NCI-H2227 treated with DMSO at 0.1 percent for 48 hours (cell line): ENCODE measurements at regions not wholly inside any gene's neighbourhood (a gene's known extent, or its start where the extent isn't known, plus 50 kb on each side); places are given as distances from the start of the nearest gene placed in this dataset.
"Not testable (repeated sequence)": the region's sequence is repeated elsewhere in the genome, so short reads cannot be mapped to it uniquely, and the experiment has no call there.

ENCODE experiments used
- DNase-seq: peaks from one replicate; lab custom pipeline; 2025; lab: John Stamatoyannopoulos, UW

DNA sequence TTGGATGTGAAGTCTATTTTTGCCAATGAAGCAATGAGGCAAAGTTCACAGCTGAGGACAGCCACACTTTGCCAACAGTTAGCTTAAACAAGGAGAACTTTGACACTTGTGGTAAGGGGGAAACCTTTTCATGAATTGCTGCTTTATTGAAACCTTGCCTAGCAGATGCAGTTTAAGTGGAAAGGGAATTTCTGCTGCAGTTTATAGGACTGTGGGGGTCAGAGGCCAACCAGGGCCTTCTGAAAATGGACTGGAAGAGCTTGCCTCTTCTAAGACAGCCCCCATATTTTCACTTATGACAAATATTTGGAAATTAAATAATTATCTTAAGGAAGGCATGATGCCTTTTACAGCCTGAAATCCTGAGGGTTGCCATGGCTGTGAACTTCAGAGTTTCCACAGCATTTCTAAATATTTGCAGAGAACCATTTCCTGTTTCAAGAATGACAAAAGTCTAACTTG lies 550.3 kb downstream of the RAB28 start:
- no peak for DNase-seq

DNA sequence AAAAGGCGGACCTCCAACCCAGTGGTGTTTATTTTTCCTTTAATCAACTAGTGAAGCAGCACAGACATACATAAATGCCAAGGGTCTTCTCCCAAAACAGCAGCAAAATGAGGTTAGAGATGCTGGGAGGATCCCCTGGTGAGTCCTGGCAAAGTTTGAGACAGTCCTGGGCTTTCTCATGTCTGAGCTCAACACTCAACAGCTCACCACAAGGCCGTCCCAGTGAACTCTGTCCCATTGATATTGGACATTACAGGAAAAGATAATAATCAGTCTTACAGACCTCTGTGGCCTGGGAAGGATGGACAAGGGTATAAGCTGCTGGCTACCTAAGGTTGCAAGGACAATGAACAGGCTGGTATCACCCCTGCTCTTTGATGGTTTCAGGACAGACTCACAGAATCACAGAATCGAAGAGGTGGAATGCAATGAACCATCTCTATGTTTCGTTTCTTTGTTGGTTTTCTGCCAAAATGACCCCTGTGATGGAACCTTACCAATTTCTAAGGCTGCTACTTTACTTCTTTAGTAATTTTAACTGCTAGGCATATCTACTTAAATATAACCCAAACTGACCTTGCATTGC lies 551.8 kb downstream of the RAB28 start:
- DNase-seq, result no peak

DNA sequence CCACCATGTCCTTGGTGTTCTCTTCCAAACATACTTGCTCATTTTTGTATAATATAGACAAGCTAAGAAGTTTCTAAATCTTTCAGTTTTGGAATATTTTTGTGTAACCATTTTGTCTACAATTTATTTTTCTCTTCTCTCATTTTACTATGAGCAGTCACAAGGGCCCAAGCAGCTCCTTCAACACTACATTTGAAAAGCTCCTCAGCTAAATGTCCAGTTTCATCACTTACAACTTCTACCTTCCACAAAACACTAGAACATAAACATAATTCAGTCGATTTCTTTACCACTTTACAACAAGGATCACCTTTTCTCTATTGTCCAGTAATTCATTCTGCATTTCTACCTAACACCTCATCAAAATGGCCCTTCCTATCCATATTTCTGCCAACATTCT lies 554.4 kb downstream of the RAB28 start:
- no peak for DNase-seq

DNA sequence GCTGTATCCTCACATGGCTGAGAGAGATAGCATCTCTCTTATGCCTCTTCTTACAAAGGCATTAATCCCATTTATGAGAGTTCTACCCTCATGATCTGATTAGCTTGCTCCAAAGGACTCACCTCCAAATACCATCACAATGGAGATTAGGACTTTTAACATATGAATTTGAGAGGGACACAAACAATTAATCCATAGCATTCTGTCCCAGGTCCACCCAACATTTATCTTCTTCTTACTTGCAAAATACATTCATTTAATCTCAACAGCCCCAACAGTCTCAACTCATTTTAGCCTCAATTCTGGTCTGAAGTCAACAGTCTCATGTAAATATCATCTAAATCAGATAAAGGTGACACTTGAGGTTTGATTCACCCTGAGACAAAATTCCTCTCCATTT lies 555.4 kb downstream of the RAB28 start:
- no peak for DNase-seq

DNA sequence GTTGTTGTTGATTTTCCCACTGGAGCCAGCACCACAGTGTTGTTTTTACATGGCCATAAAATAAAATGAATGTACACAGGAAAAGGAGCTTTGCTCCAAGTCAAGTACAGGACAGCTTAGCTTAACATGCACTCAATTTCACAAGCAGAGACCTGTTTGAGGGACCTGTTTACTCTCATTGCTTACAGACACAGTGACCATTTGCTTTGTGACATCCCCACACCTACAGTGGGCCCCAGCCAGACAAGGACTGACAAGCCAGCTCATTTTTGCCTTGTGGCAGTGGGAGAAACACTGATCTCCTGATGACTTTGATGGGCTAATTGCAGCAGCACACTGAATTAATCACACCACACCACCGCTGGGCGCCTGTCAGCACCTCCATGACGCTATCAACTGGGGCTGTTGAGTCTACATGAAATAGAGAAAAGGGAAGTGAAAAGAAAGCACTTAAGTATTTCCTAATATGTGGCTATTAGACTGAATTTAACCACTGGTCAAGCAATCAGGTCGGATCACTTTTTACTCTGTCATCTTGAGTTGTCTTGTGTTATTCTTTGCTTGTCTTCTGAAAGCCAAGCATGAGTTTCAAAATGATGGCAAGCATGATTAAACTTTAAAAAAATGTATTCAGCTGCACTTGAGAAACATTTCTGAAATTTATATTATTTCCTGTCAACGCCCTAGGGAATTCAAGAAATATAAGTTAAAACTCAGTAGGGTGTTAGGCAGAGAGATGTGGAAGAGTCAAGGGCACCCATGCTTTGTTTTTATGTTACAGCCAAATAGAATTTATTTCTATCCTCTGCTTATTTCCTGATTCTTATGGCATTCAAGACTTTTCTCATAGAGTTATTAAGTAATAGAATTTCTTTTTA lies 557.7 kb downstream of the RAB28 start:
- no peak for DNase-seq

DNA sequence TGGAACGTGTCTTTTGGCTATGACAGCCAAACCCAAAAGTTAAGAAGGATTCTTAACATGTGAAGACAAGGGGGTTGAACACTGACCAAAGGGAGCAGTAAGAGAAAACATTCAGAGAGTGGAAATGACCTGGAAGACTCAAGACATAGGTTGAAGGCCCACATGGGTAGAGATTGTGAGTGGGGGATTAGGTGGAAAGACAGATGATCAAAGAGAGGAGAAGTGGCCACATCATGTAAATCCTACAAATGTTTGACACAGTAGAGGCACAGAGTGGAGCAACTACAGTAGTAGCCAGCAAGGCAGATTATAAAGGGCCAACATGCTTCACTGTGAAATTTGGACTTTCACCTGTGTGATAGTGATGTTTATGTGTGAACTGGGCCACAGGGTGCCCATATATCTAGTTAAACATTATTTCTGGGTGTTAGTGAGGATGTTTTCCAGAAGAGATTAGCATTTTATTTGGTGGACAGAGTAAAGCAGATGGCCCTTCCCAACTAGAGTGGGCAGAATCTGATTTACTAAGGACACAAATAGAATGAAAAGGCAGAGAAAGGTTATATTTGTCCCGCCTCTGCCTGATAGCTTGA lies 559.3 kb downstream of the RAB28 start:
- no peak for DNase-seq

DNA sequence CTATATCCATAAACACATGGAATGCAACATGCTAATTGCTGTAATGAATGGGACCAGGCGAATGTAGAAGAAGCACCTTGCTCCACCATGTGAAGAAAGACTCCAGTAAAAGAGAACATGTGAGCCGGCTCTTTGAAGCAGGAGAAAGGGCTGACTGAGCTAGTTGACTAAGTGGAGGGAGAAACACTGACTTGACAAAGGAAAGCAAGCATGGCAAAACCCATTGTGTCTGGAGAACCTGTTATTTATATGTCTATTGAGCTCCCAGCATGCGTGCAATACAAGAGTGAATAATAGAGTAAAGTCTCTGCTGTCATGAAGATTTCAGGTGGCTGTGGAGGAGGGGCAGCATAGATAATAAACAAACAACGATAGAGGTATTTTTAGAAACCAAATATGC lies 559.9 kb downstream of the RAB28 start:
- no peak for DNase-seq

DNA sequence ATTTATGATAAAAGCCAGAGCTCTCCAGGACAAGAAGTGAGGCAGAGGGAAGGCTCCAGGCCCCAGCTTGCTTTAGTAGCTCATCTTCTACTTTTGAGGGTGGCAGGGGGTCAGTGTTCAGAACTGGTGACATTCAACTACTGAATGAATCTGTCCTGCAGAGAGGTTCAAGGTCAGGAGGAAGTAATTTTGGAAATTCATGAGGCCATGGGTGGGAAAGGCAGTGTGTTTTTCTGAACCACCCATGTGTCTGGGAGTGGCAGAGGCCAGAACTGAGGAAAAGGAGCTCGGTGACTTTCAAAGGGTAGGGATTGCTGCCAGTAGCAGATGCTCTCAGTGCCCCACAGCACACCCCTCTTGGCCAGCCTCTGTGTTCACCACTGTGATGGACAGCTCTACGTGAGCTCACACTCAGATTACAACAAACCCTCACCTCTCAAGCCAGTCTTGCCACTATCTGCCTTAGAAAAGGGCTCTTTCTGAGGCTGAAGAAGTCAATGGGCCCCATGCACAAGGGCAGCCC lies 571.2 kb downstream of the RAB28 start:
- no peak for DNase-seq

DNA sequence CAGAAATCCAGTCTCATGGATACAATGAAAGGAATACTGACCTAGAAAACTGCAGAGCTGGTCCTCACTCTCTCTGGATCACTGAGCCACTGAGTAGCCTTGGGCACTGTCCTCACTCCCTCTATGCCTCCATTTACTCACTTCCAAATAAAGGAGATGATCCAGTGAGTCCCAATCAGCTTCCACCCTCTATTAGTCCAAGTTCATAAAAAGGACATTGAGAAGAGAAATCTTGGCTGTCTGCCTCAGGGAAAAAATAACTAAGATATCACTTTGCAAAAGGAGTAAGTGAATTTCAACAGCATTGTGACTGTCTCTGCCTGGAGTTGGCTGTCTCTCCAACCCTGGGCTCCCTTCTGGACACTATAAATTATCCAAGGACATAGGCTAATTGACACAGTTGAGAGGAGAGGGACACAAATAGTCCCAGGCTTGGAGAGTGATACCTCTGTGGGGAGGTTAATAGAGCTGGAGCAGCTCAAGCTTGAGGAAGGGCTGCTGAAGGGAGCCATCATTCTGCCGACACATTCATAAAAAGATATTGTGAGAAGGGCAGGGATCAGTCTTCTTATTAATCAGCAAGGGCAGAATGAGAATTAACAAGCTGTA lies 572.3 kb downstream of the RAB28 start:
- no peak for DNase-seq

DNA sequence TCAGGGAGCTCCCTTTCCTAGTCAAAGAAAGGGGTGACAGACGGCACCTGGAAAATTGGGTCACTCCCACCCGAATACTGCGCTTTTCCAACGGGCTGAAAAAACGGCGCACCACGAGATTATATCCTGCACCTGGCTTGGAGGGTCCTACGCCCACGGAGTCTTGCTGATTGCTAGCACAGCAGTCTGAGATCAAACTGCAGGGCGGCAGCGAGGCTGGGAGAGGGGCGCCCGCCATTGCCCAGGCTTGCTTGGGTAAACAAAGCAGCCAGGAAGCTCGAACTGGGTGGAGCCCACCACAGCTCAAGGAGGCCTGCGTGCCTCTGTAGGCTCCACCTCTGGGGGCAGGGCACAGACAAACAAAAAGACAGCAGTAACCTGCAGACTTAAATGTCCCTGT lies 580.5 kb downstream of the RAB28 start:
- DNase-seq, result not testable (repeated sequence)

DNA sequence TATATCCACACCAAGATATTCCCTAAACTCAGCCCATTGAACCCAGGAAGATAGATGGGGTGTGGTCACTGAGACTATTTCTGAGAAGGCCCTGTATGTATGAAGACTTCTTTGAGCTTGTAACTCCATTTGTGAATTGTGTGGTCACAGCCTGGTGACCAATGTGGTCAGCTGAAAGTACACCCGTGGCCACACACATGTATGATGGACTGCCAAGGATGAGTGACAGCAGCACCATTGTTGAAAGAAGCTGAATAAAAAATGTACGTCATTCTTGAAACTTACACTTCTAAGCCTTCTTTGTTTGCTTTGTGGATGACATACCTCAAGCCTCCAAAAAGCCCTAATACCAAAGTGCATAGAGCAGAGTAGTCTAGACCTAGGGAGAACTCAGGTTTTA lies 581.4 kb downstream of the RAB28 start:
- DNase-seq, result no peak

DNA sequence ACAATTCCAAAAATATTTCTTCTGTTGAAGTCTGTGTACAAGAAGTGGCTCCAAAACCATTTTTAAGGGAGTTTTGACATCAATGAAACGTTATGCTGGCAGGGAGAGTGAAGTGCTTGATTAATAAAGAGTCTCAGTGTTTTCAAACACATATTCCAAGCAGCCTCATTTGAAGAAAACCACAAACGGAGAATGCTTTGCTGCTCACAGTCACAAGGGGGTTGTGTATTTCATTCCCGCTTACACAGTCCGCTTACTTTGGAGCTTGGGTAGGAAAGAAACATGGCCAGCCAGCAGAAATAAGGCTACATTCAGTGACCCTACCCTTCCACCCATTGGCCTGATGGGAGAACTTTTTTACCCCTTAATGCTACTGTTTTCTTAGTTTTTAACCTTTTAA lies 586.2 kb downstream of the RAB28 start:
- no peak for DNase-seq

DNA sequence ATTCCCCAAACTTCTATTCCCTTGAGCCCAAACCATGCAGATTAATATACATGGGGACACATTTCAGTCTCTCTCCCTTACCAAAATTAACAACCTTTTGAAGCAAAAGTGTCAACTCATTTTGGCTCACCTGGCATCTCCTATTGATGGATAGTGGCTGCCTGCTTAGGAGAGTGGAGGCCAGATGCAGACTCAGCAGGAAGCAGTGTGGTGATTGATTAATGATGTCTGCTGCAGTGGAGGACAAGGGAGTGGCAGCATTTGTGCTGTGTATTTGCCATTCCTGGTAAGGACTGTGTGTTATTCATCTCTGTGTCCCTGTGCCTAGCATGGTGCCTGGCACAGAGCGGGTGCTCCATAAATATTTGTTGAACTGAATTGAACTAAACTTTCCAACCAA lies 590.1 kb downstream of the RAB28 start:
- DNase-seq, result no peak

DNA sequence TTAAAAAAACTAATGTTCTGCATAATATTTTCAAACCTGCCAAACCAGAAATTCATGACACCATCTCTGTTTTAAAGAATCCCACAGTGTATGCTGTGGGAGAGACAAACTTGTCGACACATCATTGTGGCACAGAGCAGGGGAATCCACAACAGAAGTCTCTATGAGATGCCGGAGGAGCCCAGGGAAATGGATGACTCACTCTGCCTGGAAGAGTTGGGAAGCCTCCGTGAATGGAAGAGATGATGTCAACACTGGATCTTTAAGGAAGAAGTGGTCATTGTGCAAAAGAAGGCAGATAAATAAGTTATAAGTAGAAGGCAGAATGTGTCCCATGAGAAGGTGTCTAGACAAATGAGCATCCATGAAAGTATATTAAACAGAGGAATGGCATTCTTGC lies 595.1 kb downstream of the RAB28 start:
- no peak for DNase-seq

DNA sequence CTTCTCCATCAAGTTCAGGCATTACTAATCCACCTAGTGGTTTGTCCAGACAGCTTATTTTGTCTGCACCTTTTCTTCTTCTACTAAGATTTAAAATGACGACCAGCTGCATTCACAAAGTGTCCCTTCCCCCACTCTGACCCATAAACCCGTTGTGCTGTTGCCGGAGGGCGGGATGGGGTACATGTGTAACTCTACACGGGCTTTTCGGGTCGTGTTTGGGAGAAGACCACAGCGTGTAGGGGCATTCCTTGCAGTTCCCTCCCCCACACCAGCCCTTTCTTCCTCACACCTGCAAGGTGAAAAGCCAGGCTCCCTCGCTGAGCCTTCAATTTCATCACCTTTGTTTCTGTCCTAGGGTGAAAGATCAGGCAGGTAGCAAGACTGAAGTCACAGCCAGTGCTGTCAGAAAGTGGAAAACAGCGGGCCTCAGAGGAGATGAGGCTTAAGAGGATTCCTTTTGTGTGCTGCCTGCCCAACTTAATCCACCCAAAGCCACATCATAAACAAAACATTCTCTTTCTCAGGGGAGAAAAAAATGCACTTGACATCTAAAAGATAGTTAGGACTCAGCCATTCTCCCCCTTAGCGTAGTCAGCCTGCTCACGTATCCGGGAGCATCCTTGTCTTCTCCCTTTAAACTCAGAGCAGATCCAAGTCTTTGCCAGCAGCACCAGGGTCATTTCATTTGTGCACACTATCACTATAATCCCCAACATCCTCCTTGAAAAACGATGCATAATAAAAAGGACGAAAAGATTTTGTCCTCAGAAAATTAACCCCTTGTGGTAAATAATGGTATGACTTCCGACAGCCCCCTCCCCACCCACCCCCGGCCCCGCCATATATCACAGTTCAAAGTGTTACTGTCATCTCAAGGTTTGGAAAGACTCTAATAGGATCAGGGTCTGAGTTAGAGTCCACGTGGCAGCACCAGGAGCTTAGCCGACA lies 599.0 kb downstream of the RAB28 start:
- DNase-seq, result no peak

DNA sequence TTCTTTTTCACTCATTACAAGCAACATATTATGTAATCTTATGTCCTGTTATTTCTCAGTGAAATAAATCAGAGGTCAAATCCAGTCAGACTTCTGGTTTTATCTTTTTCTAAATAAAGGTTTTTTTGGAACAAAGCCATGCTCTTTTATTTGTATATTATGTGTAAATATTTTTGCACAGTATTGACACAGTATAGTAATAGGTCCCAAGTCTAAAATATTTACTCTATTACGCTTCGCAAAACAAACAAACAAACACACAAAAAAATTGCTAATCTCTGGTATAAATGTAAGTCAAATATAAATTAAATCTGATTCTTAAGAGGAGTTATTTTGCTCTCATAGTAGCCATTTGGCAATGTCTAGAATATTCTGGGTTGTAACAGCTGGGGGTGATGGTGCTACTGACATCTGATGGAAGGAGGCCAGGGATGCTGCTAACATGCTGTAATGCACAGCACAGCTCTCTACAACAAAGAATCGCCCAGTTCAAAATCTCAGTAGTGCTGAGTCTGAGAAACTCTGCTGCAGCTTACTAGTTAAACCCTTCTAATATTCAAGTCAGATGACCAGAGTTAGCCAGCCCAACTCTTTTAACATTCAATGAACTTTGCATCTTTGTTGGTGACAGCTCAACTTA lies 602.1 kb downstream of the RAB28 start:
- no peak for DNase-seq

DNA sequence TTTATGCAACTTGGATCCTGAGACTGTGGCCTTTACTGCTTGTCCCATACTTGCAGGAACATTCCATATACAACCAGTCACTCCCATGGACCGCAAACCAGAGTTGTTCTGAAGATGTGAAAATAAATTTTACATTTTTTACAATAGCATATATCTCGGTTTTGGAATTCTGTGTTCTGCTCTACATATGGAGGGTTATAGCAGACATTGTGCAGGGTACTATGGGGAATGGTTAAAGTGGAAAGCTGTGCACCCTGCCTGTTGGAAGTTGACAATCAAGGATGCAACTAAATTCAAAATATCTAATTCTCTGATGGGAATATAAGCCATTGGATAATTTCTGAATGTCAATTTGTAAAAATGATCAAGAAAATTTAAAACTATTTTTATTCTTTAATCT lies 603.3 kb downstream of the RAB28 start:
- no peak for DNase-seq

DNA sequence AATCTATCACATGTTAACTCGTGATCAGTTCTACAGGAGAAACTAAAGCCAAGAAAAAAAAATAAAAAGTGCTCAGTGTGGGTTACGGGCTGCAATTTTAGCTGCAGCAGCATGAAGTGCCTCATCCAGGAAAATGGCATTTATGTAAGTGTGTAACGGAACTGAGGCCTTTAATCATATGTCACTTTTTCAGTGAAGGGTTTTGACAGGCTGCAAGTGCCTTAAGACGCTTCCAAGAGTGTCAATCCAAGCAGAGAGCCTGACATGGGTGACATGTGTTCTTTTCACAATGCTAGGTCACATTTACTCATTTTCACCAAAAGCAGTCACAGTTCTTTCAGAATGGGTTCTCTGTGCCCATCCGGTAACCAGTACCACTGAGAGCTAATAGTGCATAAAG lies 604.6 kb downstream of the RAB28 start:
- no peak for DNase-seq

DNA sequence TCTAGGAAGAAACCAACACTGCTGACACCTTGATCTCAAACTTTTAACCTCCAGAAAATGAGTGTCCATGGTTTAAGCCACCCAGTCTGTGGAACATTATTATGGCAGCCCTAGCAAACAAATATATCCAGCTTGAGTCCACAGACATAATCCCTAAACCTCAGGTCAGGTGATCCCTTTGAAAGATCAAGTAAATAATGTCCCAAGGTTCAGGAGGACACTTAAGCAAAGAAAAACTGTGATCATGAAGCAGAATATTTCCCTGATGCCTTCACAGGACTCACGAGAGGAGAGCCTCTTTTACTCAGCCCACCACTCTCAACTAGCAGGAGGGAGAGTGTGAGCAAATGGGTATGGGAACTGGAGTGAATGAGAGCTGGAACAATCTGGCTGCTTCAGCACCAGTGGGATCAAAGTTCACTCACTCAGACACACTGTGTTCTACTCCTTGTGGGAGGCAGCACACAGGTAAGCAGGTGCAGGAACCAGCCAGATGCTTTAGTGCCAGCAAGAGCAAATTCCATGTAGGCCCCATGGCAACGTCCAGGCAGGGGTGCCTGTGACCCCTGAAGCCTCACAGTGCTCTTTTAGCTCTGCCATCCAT lies 608.4 kb downstream of the RAB28 start:
- DNase-seq, result no peak

DNA sequence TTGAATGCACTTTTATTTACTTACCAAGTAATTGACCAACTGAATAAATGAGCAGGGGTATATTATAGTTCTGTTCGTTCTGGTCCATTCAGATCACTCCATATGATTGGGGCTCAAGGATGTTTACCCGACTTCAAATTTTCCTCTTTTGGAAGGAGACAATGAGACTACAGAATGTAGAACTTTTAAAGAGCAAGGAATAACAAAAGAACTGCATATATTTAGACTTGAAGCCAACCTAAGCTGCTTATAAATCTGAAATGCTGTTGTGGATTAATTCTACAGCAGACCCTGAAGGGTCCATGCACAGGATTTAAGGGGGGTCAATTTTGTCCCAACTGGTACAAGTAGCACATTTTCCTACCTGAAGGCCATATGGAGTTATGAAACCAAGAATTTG lies 610.8 kb downstream of the RAB28 start:
- DNase-seq, result no peak

DNA sequence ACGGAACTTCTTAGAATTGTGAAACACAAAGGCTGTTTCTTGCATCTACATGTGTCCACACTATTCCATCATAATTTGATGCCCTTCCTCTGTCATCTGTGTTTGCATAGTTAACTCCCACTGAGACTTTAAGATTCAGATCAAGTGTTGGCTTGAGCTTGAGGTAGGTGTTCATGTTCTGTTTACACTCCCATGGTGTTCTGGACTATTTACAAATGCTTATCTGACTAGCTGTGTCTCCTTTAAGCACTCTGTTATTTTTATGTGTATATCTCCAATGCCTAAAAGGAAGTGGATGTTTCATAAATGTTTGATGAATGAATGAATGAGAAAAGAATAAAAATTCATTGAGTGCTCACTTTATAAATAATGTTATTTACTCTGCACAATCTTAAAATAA lies 622.7 kb downstream of the RAB28 start:
- DNase-seq, result no peak
